Urinary bladder (tissue), 3 donors: ENCODE measurements at regions not wholly inside any gene's neighbourhood (a gene's known extent, or its start where the extent isn't known, plus 50 kb on each side); places are given as distances from the start of the nearest gene placed in this dataset.
"Not testable (repeated sequence)": the region's sequence is repeated elsewhere in the genome, so short reads cannot be mapped to it uniquely, and the experiment has no call there.

Experiments
- DNase-seq: peaks from one replicate; pipeline ENCODE4 v3.0.0-alpha.2; 2015; ENCODE audit errors: extremely low spot score
- H3K27ac ChIP-seq: one replicate; pipeline ENCODE4 v1.5.1; 2013; ENCODE audit warnings: low read depth, mild to moderate bottlenecking, moderate library complexity
- H3K36me3 ChIP-seq: one replicate; pipeline ENCODE4 v1.6.1; 2013; ENCODE audit warnings: mild to moderate bottlenecking, moderate library complexity; ENCODE audit not compliant: insufficient read depth
- H3K4me1 ChIP-seq: one replicate; pipeline ENCODE4 v1.6.1; 2013; ENCODE audit warnings: mild to moderate bottlenecking, moderate library complexity; ENCODE audit not compliant: insufficient read depth
- H3K4me3 ChIP-seq: one replicate; pipeline ENCODE4 v1.5.1; 2013; ENCODE audit warnings: low read depth, low read length
- WGBS: extraction: QIAGEN DNeasy Blood & Tissue Kit; methylation state at CpG from one replicate; pipeline ENCODE4 v1.1.7; 2013; 5-methylcytosine and 5-hydroxymethylcytosine counted together
- donor health status: healthy with polysubstance abuse.
- donor health status: healthy.

DNA sequence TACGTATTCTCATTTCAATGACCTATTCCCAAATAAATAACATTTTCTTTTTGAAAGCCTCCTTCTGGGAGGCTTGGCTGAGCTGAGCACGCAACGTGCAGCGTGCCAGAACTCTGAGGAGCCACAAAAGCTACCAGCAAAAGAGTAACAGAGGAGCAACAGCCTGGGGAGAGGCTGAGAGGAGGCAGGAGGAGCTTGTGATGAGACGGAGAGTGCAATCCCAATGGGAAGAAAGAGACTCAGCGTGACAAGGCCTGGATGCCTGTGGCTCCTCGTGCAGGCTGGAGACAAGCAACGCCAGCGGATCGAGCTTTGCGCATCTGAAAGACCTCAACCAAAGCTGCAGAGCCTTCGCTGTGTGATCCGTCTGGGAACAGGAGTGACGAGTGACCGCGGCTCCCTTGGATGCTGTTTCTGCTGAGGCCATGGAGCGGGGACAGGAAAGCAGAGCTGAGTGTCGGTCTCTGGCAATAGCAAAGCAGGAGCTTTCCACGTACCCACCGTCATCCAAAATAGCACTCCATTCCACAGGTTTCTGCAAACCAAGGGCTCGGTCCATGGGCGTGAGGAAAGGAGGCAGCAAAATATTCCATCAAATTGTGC lies 171.7 kb upstream of the PFKP start:
- H3K4me1 ChIP-seq = no peaks in the 10 kb centered on the region
- H3K4me3 ChIP-seq = no peak overlapping the region
- H3K27ac ChIP-seq = no peak overlapping the region
- DNase-seq = no peak
- 61% methylated on average over 22 of the region's 22 CpGs for WGBS
- H3K36me3 ChIP-seq = no peaks in the 10 kb centered on the region

DNA sequence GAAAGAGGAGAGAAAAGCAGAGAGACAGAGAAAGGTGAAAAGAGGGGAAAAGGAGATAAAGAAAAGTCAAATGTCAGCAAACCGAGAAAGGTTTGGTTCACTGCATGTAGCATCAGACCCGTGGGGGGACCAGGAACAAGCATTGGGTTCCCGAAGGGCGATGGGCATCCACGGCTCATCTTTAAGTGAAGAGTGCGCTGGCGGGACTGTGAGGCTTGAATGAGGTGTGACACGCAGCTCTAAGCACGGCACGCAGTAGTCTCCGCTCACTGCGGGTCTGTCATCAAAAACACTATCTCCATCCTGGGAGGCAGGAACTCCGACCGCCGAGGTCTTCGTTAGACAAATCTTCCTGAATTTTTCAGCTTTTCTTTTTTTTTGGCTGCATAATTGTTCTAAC lies 173.4 kb upstream of the PFKP start:
- Histone ChIP-seq H3K36me3 (no peaks in the 10 kb centered on the region), H3K4me3 (no peak overlapping the region), H3K27ac (no peak overlapping the region), H3K4me1 (no peaks in the 10 kb centered on the region)
- DNase-seq = no peak
- WGBS = 96% methylated on average over 16 of the region's 16 CpGs

DNA sequence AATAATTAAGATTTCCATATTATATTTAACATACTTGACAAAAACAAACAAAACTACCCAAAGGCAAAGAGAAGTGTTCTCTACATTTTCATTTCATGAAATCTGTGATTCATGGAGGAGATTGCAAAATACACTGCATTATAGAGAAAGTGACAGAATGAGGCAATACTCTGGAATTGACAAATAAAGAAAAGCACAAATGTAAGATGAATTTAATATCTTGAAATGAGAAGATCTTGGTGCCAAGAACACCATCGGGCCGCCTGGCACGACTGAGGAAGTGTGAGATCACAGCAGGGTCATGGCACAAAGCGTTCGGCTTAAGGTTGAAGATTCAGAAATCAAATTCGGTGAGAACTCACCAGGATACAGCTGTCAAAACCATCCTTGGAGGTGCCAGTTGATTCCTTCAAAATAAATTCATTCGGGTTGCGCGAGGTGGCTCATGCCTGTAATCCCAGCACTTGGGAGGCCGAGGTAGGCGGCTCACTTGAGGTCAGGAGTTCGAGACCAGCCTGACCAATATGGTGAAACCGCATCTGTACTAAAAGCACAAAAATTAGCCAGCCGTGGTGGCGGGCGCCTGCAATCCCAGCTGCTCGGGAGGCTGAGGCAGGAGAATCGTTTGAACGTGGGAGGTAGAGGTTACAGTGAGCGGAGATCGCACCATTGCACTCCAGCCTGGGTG lies 174.0 kb upstream of the PFKP start:
- H3K4me3 ChIP-seq = no peak overlapping the region
- no peak for DNase-seq
- H3K27ac ChIP-seq = no peak overlapping the region
- H3K4me1 ChIP-seq = no peaks in the 10 kb centered on the region
- WGBS = 96% methylated on average over 21 of the region's 21 CpGs
- no peaks in the 10 kb centered on the region for H3K36me3 ChIP-seq

DNA sequence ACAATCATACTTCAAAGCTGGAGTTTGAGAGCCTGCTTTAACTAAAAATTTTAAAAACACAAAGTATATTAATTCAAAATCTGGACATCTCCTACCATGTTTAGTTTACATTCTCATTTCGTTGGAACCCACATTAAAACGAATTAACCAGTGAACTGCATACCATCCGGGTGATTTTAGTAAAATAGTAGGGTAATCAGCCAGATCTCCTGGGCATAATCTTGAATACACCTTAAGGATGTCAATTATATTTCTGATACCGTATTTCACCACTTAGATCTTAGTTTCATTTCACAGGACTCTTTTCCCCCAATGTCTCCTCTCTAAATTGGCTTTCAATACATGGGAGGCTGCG lies 175.6 kb upstream of the PFKP start:
- 87% methylated on average over 5 of the region's 5 CpGs for WGBS
- Histone ChIP-seq H3K4me3 (no peak overlapping the region), H3K36me3 (no peaks in the 10 kb centered on the region), H3K27ac (no peak overlapping the region), H3K4me1 (no peaks in the 10 kb centered on the region)
- no peak for DNase-seq

DNA sequence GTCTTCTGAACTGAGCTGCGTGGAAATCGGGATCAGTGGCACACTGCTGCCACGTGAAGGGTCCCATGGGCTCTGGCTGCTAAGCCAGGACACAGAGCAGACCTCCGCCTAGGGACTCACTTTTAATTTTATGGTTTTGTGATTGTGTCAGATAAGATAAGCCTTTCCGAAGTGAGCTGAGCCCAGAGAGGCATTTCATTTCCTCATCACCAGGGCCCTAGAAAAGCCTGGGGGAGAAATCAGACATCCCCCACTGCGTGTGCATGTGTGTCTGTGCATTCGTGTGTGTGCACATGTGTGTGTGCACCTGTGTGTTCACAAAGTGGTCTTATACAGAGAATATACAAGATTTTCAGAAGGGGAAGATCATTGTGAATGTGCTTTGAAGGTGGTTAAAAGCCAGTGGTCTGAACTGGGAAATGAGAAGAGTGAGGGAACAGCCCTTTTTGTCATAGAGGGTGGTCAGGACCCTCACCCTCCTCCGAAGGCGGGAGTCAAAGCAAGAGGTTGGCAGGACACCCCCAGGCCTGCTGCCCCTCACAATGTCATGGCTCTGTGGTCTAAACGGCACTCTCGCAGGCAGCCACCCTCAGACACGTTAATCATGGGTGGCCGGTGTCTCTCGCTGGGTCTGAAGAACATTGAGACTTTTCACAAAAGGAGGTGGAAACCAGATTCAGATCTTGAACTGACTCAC lies 176.1 kb upstream of the PFKP start:
- Histone ChIP-seq H3K27ac (no peak overlapping the region), H3K4me1 (no peaks in the 10 kb centered on the region), H3K36me3 (no peaks in the 10 kb centered on the region), H3K4me3 (no peak overlapping the region)
- DNase-seq = no peak
- WGBS = 59% methylated on average over 14 of the region's 14 CpGs

DNA sequence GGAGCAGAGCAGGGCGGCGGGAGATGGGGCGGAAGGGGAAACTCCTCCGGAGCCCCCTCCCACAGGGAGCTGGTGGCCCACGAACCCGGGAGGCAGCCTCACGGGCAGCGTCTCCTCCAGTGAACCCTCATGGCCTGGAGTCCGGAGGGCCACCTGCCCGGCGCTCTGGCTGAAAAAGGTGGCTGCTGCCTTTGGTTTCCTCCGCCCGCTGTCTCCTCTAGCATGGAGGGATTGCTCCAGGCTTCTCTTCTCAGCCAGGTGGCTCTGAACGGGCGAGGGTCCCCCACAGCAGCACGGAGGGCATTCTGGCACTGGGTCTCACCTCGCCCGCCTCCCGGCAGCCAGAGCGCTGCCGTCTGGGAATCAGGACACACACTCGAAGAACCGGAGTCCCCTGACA lies 177.3 kb upstream of the PFKP start:
- Histone ChIP-seq H3K4me3 (no peak overlapping the region), H3K27ac (no peak overlapping the region), H3K36me3 (no peaks in the 10 kb centered on the region), H3K4me1 (no peaks in the 10 kb centered on the region)
- WGBS = 94% methylated on average over 23 of the region's 23 CpGs
- no peak for DNase-seq

DNA sequence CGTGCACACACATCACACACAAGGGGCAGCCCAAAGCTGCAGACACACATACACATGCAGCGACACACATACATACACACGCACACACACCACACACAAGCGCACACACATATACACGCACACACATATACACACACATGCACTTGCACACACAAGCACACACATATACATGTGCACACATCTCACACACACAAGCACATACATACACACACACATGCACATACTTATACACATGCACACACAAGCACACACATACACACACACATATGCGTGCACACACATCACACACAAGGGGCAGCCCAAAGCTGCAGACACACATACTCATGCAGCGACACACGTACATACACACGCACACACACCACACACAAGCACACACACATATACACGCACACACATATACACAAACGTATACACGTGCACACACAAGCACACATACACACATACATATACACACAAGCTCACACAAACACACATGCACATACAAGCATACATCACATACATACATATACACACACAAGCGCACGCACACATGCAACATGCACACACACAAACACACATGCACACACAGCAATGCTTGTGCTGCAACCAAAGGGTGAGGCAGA lies 178.8 kb upstream of the PFKP start:
- H3K4me1 ChIP-seq = no peaks in the 10 kb centered on the region
- H3K4me3 ChIP-seq = no peak overlapping the region
- H3K27ac ChIP-seq = no peak overlapping the region
- no peaks in the 10 kb centered on the region for H3K36me3 ChIP-seq
- 97% methylated on average over 14 of the region's 14 CpGs for WGBS
- DNase-seq = no peak

DNA sequence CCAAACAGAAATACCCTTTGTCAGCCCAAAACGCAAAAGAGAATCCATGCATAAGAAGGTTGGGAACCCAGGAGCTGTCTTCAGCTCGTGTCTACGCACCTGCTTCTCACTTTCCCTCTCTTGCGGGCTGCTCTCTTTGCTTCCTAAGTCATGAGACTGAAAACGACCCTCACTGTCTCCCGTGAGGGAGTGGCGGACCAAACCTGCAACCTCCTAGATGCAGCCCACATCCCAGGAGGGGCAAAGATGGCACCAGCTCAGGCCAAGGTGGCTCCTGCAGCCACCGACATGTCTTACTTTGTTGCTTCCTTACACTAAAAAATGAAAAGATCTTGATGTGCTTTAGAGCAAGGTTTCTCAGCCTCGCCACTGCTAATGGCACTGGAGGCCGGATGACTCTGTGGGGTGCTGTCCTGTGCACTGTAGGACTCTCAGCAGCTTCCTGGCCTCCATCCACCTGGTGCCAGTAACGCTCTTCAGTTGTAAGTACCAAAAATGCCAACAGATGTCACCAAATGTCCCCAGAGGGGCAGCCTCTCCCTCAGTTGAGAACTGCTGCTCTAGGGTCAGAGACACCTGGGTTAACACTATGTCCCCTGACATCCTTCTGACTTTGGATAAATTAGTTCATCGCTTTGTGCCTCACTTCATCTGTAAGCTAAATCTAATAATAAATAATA lies 179.8 kb upstream of the PFKP start:
- H3K4me3 ChIP-seq = no peak overlapping the region
- H3K36me3 ChIP-seq = no peaks in the 10 kb centered on the region
- 90% methylated on average over 12 of the region's 12 CpGs for WGBS
- DNase-seq = no peak
- no peak overlapping the region for H3K27ac ChIP-seq
- no peaks in the 10 kb centered on the region for H3K4me1 ChIP-seq

DNA sequence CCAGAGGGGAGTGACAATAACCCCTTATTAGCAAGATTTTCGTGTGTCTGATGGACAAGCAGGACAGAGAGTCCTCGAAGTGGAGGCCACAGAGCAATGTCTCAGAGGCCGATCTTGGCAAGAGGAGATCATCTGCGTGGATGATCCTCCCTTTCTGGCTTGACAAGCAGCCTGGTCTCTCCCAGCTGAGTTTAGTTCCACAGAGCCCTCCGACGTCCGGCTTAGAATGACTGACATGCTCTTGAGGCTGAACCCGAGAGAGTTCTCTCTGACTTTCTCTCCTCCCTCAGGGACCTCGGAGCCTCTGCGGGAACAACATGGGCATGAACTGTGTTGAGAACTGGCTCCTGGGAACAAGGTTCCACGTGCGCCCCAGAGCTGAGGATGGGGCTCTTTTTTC lies 180.7 kb upstream of the PFKP start:
- Histone ChIP-seq H3K36me3 (no peaks in the 10 kb centered on the region), H3K4me3 (no peak overlapping the region), H3K27ac (no peak overlapping the region), H3K4me1 (no peaks in the 10 kb centered on the region)
- no peak for DNase-seq
- WGBS = 85% methylated on average over 12 of the region's 12 CpGs

DNA sequence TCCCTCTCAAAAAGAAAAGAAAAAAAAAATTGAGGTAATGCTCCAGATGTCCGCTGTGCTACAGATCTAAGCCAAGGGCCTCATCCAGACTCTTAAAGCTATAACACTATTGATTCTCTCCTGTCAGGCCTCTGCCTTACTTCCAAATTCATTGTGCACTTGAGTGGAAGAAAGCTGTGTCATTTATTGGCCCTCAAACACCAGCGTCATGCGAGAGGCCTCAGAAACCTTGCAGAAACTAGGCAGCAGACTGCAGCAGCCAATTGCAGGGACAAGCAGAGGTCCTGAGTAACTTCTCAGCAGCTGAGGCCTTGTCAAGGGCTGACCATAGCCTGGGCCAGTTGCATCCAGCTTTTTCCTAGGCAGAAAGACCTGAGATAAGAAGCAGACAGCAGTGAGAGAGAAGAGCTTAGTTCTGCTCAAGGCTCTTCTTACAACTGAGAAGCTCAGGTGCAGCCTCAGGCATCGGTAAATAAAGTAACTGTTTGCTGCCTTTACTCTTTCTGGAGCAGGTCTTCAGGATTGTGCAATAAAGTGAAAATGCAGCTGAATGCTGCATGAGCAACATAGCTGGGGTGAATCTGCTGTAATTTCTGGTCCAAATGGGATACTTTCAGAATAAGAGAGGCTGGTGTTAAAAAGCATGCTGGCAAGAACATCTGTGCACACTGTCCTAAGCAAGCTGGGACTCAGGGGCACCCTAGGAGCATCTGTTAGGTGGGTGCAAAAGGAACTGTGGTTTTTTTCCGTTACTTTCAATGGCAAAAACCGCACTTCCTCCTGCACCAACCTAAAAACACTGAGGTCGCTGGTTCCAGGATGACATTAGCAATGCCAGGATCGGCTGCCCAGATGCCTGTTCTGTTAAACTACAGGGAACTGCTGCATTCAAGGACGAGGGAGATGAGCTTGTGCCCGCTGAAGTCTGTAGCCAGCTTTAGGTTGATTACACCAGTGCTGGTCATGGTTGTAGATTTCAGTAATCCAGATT lies 181.8 kb upstream of the PFKP start:
- WGBS = 78% methylated on average over 10 of the region's 10 CpGs
- no peak overlapping the region for H3K4me3 ChIP-seq
- H3K27ac ChIP-seq = no peak overlapping the region
- no peaks in the 10 kb centered on the region for H3K36me3 ChIP-seq
- DNase-seq = no peak
- H3K4me1 ChIP-seq = no peaks in the 10 kb centered on the region

DNA sequence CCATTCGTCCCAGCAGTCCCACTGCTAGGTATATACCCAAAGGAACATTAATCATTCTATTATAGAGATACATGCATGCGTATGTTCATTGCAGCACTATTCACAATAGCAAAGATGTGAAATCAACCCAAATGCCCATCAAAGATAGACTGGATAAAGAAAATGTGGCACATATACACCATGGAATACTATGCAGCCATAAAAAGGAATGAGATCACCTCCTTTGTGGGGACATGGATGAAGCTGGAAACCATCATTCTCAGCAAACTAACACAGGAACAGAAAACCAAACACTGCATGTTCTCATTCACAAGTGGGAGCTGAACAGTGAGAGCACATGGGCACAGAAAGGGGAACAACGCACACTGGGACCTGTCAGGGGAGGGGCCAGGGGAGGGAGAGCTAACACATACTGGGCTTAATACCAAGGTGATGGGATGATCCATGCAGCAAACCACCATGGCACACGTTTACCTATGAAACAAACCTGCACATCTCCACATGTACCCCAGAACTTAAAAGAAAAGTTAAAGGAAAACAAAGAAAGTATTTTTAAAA lies 183.3 kb upstream of the PFKP start:
- not testable (repeated sequence) for H3K27ac ChIP-seq, DNase-seq, H3K4me3 ChIP-seq, H3K4me1 ChIP-seq, H3K36me3 ChIP-seq
- 86% methylated on average over 4 of the region's 4 CpGs for WGBS

DNA sequence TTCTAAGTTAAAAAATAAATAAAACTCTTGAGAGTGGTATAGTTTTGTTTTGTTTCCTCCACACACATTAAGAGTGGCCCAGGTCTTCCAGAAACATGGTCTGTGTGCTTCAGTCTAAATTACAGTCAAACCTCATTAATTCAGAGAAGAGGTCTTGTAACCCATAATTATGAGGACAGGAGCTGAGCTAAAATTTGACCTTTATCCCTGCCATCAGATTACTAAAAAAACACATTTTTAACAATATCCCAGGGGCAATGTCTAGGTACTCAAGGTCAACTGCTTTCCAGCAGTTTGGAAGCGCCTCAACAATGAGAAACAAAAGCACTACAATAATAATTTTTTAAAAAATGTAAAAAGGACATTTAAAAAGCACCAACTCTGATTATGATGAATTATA lies 184.1 kb upstream of the PFKP start:
- 96% methylated on average over 1 of the region's 1 CpG for WGBS
- no peak for DNase-seq

More for the DNA sequence above, 184.1 kb upstream of the PFKP start:
- Histone ChIP-seq H3K27ac (no peak overlapping the region), H3K4me1 (no peaks in the 10 kb centered on the region), H3K4me3 (no peak overlapping the region), H3K36me3 (no peaks in the 10 kb centered on the region)
